Eye (tissue), 1 donor: ENCODE measurements at regions not wholly inside any gene's neighbourhood (a gene's known extent, or its start where the extent isn't known, plus 50 kb on each side); places are given as distances from the start of the nearest gene placed in this dataset.

Experiments
- DNase-seq: peaks from one replicate; pipeline ENCODE4 v3.0.0-alpha.2; 2015

DNA sequence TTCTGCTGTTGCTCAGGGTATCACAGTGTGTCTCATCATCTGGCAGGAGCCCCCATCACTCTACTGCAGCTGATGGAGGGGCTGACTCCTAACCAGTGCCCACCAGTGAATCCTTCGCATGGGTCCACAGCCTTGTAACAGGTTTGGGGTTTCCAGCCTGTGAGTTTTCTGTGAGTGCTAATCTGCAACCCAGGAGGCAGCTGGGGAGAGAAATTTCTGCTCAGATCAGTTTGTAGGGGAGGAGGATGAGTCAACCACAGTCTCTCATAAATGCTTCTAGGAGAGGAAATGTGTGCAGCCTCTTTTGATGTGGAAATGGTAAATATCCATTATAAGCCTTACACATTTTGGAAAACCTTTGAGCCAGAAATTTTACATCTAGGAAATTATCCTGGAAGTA is 871.3 kb downstream of the AACS start:
- DNase-seq = no peak

DNA sequence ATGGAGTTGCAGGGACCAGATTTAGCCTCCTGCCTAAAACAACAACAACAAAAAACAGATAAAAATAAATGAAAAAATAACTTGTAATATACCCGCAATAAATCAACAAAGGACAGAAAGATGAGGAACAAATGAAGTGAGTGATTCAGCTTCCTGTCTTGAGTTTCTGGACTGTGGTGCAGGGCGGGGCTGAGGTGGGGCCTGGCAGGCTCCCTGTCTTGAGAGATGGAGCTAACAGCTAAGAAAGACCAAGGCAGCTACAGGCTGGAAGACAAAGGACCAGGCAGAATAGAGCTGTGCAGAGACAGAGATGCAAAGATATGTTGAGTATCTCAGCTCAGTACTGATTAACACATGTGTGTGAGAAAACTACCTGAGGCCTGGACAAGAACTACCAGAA is 879.2 kb downstream of the AACS start:
- DNase-seq = no peak

DNA sequence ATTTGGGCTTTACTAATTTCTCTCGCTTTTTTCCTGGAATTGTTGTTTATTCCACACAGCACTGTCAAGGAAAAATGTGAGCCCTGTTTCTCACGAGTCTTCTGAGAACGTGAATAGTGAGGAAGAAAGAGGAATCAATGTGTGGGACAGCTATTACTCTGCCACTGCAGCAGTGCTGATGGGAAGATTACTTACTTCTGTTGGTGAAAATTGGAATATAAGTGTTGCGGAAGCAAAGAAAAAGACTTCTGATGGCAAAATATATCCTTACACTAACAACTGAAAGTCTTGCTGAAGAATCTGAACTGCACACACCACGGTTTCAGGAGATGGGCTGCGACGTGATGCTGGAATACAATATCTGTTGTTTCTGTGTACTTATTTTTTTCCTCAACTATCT is 884.2 kb downstream of the AACS start:
- DNase-seq = no peak

DNA sequence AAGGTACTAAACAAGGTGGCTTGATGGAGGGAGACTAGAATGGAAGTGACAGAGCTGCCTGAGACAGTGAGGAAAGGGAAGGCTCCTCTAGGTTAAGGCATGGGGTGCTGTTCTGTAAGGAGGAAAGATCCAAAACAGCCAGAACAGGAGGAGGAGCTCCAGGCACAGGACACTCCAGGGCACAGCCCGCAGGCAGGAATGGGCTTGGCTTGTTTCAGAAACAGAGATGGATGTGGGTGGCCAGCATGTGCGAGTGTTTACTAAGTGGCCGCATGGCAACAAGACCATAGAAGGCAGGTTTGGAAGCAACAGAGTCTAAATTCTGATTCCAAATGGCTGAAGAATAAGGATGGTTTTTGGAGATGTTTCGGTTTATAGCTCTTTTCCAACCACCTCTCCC is 889.1 kb downstream of the AACS start:
- DNase-seq = no peak

DNA sequence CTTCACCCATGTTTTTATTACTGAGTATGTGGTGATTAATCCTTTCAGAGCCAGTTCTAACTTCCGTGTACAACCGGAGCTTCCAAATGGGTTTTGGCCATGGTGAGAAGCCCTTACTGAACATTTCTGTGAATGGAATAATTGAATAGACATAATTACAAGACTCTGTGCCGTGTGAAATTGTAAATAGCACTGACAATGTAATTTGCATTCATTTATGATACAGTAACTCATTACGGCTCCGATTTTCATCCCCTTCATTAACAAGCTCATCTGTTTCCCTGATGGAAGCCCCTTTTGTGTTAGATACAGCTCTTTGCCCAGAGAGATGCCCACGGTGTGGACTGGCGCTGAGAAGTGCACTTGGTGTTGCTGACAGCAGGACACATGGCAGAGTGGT is 891.0 kb downstream of the AACS start:
- no peak for DNase-seq

DNA sequence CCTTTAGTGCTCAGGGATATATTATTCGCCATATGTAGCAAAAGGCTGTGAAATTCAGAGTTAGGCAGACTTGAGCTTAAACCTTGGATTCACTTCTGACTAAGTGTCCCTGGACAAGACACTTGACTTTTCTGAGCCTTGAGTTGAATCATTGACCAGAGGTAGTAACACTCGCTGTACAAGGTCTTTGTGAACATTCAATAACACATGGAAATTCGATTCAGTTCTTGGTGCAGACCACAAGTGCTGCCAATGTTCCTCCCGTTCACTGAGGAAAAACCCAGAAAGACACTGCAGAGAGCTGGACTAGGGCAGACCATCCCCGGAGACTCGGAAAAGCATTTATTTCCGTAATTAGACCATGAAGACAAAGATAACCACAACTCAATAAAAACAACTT is 901.4 kb downstream of the AACS start:
- no peak for DNase-seq

DNA sequence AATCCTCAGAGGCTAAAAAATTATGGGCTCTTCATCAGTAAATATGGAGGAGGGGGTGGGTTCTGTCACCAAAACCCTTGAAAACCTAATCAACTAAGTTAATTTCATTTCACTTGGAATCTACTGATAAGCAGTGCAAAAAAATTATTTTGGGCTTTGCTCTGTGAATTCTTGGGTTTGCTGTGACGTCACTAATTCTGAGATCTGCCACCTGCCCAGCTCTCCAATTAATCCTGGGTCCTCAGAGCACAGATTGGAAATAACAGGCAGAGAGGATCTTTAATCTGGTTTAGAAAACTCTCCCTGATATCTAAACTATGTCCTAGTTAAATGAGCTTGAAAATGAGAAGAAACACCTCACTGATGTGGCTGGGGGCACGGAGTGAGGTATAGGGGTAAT is 903.2 kb downstream of the AACS start:
- DNase-seq = no peak

DNA sequence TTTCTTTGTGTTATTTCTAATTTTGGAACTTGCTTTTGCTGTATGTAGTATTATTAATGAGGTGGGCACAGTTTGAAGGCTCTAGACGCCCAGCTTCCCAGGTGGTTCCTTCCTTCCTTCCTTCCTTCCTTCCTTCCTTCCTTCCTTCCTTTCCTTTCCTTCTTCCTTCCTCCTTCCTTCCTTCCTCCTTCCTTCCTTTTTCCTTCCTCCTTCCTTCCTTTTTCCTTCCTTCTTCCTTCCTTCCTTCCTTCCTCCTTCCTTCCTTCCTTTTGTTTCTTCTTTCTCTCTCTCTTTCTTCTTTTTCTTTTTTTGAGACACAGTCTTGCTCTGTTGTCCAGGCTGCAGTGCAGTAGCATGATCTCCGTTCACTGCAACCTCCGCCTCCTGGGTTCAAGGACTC is 906.7 kb downstream of the AACS start:
- DNase-seq = no peak

DNA sequence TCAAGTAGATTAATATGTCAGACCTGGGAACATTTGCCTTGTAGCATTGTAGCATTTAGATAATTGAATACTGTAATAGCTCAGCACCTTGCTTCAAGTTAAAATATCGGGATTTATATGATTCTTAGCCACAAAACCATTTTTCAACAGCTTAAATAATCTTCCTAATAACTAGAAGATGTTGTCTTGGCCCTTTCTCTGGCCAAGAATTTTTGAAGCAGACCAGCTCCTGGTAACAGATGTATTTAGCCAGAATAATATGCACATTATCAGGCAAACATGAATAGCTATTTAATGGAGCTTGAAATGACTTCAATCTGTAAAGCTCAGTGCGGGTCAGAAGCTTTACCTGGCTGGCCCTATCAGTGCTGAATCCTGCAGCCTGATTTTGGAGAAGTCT is 913.1 kb downstream of the AACS start:
- no peak for DNase-seq

DNA sequence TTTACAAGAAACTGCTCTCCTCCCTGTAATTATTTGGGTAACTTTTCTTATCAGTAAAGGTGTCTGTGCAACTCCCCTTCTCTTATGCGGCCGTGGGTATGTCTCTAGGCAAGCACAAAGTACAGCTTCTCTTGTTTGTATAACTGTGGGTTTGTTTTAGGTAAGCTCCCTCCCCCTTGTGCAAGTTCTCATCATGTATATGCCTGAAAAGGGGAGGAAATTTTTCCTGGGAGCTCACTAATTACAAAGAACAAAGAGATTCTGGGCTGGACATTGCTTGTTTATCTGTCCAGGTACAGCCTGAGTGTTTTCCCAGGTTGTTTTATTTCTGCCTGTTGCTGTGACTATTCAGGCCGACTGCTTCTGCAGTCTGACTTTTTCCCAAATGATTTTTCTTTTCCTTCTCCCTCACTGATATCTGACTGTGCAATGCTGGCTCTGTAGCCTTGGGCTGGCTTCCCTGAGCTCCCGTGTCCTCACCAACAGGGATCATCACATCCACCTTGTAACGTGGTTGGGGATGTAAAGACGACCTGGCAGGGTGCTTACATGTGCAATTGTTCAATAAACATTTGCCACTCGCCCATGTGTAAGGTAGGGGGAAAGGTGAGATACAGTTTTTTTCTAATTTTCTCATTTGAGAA is 916.5 kb downstream of the AACS start:
- DNase-seq = no peak

DNA sequence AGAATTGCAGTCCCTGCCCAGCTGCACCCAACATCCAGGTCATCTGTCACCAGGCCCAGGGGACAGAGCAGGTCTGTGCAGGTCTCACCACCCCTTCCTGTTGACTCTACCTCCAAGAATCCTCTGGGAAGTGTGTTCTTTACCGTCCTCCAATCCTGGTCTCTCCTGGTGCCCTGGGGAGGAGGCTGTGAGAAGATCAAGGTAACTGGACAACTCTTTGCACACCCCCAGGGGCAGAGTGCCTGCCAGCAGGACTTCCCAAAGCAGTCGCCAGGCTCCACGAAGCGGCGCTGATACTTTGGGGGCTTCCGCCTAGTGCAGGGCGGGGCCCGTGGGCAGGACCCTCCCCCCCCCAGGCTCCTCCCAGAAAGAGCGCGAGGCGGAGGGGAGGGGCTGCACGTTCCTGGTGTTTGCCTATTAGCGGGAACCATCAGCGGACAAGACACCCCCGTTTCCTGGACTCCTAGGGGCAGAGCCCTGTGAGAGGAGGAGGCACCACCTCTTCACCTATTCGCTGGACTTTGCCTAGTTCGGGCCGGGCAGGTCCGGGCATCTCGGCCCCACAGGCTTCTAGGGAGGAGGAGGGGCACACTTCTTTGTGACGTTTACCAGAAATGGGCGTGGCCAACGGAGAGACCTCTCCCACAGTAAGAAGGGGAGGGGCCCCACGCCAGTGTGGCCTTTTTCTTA is 918.0 kb downstream of the AACS start:
- peak; percentile 98 for DNase-seq

DNA sequence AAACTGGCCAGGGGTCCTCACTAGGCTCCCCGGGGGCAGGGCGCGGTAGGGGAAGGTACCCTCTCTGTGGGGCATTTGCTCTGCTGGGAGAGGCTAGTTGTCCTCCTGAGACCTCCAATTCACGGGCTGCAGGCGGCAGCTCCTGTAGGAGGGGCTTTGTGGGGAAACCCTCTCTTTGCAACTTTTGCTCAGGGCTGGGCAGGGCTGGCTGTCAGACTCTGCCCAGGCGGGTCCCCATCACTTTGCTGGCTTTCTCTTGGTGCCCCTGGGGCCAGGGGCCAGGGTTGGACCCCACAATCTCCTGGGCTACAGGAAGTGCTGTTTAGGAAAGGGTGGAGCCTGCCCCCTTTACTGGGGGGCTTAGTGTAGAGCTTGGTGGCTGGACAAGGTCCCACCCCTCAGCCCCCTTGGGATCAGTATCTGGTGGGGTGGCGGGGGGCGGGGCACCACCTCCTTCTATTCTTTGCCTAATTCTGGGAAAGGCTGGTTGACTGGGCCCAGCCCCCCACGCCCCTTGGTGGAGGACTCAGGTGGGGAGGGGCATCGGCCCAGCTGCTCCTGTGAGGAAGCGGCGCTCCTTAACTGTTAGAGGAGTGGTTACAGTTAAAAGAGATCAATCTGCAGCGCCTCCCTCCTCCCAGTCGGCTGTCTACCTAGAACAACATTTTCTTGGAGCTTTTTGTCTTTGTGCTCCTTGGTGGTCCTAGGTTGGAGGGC is 918.7 kb downstream of the AACS start:
- peak; percentile 78 for DNase-seq

DNA sequence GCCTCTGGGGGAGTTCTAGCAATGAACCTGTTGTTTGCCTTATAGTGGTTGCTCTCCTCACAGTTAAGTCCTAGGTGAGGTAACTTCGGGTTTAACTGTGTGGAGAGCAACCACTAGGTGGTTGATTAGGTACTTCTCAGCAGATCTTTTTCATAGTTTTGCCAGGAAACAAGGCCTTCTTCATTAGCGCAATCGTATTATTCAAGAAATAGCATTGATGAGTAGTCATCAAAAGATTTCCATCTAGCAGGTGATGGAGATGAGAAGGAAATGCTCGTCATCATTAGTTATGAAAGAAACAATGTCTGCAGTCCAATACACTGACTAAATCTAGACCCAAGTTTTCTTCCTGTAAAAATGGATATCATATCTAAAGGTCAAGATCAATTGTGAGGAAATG is 923.3 kb downstream of the AACS start:
- no peak for DNase-seq

DNA sequence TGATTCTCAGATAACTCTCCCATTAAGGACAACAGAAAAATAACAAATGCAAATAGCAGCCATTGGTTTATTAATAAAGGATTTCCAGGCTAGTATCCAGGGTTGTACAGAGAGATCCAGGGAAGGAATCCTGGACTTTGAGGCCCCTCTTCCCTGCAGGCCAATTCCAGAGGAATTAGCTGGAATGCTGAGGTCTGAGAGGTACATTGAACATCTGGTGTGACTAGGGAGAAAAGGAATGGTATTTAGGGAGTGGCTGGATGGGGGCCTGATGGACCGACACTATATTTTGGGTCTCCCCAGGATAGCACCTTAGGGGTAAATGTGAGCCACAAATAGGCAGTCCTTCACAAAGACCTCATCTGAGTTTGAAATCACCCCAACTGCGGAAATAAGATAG is 924.5 kb downstream of the AACS start:
- DNase-seq = no peak

DNA sequence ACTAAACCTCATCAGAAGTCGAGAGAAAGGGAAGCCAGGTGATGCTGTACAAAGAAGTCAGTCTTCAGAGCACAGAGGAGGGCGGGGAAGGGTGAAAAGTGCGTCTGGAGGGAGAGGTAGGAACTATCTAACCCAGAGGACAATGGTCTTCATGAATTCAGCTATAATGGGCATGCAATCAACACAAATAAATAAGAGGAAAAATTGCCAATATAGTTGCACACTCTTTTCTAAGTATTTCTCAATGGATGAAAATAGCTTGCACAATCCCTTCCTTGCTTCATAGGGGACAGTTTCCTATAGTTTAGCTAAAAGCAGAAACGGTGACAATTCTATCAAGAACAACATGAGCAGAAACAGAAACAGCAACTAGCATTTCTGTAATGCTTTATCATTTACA is 931.2 kb downstream of the AACS start:
- DNase-seq = no peak

DNA sequence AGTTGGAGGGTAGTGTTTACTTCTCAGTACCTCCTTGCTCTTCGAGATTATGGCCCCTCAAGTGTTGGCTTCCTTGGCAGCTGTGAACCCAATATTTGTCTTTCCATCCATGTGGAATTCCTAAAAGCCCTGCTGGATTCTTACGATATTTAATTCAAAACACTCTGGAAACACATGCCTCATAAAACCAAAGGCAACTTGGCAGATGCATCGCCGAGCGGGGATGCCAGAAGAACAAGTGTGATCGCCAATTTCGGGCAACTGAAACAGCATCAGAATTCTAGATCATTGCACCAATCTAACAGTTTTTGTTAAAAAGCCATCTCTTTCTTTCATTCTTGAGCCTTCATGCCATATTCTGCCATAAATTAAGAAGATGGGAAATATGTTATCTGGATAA is 934.4 kb downstream of the AACS start:
- DNase-seq = no peak

DNA sequence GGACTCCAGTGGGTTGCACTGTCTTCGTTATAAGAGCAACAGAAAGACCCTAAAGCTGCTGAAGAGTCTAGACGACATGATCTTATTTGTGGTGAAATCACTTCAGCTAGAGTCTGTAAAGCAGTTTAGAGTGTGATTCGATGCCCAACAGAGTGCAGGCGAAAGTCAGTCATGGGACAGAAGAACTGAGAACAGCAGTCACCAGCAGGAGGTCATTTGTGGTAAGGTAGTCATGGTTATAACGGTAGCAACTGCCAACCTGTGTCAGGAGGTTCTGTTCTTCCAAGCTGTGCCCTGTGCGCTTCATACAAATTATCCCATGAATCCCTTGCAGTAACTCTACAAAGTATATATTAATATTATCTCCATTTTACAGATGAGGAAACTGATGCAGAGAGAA is 954.1 kb downstream of the AACS start:
- no peak for DNase-seq

DNA sequence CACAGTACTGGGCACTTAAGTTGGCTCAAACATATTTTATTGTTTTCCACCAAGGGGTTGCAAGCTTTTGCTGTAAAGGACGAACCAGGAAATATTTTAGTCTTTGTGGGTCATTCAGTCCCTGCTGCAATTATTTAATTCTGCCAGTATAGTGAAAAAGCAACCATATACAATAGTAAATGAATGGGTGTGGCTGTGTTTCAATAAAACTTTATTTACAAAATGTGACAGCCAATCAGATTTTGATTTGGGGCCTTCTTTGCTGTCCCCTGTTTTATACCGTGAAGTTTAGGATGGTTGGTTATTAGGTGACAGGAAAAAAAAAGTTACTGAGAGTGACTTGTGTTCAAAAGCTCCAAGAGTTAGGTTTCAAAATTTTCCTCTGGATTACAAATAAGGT is 956.4 kb downstream of the AACS start:
- no peak for DNase-seq

DNA sequence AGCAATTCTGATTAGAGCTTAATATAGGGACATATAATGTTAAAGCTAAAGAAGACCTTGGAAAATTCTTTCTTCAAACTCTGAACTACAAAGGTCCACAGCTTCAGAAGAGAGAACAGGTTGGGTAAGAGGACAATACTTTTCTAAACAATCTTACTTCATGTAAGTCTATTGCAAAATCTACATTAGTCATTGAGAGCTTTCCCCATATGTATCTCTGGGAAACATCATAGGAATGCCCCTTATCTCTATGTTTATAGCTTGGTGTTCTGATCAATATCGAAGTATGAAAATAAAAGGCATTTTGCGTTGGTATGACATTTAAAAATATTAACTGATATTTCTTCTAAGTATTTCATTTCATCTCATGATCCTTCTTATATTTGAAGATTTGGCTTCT is 962.6 kb downstream of the AACS start:
- no peak for DNase-seq

DNA sequence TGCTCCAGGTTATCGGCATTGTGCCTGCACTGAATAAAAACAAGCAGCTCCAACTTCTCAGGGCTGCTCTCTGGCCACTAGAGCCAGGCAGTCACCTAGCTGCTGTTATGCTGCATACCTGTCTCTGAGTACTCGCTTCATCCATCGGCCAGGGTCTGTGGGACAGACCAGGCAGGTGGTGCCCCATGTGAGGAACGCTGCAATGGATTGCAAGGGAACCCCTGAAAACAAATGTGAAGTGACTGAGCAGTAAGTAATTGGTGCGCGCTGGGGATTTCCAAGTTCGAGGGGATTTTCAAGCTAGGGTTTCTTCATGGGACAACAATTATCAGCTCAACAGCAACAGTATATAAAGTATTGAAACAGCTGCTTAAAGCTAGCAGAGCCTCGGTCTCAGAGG is 965.3 kb downstream of the AACS start:
- no peak for DNase-seq

DNA sequence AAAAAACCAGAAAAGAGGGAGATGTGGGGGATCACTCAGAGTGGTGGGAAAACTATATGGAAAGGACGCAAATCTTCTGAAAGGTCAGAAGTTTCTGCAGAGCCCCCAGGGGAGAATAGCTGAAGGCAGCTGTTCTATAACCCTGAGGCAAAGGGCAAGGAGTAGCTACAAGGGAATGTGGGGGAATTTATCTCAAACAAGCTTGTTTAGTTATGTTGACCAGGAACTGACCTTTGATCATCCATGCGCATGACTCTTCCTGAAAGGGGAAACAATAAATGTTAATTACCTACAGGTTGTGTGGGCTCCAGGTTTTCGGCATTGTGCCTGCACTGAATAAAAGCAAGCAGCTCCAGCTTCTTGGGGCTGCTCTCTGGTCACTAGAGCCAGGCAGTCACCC is 968.5 kb downstream of the AACS start:
- DNase-seq = peak; percentile 33

DNA sequence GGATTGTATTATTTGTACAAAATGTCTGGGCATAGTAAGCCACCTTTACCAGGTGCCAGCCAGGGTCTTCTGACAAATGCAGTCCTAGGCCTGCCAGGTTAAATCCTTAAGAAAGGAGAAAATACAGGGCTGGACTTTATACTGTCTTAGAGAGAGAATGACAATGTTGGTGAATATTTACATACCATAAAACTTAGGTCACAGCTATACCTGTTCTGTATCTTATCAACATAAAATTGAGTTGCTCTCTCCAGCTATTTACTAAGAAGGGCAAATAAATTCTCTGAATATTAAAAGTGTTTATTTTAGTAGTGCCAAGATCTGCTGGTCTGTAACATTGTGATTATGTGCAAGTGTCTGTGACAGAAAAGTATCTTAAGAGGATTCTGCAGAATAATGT is 971.1 kb downstream of the AACS start:
- no peak for DNase-seq

DNA sequence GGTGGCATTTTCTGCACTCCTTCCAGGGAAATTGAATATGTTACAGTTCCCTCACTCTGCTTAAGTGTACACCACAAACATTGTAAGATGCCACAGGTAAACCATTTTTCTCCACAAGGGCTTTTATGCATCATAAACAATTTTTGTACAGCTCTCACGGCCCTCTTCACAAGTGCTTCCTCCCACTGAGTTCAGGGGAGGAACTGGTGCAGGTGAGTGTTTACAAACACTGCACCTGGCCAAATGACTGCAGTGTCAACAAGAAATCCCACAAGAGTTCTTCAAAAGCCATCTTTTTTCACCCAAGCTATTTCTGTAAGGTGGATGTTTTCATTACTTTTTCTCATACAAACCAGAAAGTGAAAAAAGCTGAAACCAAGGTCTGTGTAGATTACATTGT is 973.2 kb downstream of the AACS start:
- DNase-seq = no peak

DNA sequence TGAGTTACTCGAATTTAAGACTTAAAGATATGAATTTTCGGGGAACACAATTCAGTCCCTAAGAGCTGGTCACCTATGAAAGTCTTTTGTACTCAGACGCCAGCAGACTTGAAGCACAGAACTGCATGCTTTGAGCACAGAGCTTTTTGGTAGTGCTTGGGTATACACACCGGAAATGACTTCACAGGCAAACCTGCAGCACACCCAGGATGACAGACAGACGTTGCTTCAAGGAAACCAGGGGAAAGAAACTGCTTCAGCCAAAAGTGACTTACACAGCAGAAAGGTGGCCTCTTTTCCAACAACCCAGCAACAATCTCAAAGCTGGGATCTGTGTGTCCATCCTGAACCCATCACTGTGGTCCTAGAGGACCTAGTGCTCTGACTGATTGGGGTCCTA is 975.1 kb downstream of the AACS start:
- no peak for DNase-seq

DNA sequence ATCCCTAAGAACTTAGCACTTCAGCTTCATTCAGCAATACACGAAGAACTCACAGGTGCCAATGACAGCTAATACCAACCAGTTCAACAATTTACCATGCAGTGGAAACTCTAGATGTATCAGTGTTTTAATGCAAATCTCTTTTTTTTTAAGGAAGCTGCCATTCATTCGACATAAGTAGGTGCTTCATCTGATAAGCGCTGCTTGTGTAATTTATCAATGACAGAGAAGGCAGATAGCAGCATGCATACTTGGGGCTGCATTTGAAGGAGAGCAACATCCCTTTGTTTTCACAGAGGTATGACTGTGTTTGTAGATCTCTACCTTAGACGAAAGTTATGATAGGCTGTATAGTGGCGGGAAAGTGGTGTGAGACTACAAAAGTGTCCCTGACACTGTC is 977.1 kb downstream of the AACS start:
- DNase-seq = no peak
